OCI-LY7 (cell line): ENCODE measurements at regions not wholly inside any gene's neighbourhood (a gene's known extent, or its start where the extent isn't known, plus 50 kb on each side); places are given as distances from the start of the nearest gene placed in this dataset.

ENCODE experiments used
- BruUV-seq: library from RNA; stranded (reverse); fragments of 400-500 nt; replicated peaks from 2 replicates; lab custom pipeline; 2021; lab: Mats Ljungman, UMichigan
- CTCF ChIA-PET: fragments of 300-600 bp; sonication (Branson Sonifier 250); formaldehyde crosslinking; loops from one replicate; lab custom pipeline; 2022; ENCODE audit warnings: antibody characterized with exemption; ENCODE audit not compliant: unreplicated experiment; lab: Charles Lee
- POLR2A ChIA-PET: fragments of 300-600 bp; sonication (Branson Sonifier 250); formaldehyde crosslinking; loops from one replicate; lab custom pipeline; 2022; ENCODE audit warnings: antibody characterized with exemption; lab: Charles Lee
- DNase-seq: peaks from one replicate; pipeline ENCODE4 v3.0.0-alpha.2; 2015; ENCODE audit warnings: low spot score
- H2AFZ ChIP-seq: fragments of 200-600 bp; sonication (generic), shearing (Covaris generic); 2 replicates; pipeline ENCODE4 v1.6.1; 2014; ENCODE audit warnings: mild to moderate bottlenecking, antibody characterized with exemption, low read length, moderate library complexity
- H3K27ac ChIP-seq: fragments of 200-600 bp; sonication (generic); 2 replicates; pipeline ENCODE4 v1.5.1; 2014; ENCODE audit warnings: mixed run types, low read depth, mild to moderate bottlenecking, moderate library complexity, low read length, inconsistent platforms; ENCODE audit not compliant: poor library complexity, severe bottlenecking
- H3K36me3 ChIP-seq: fragments of 200-600 bp; sonication (generic); 2 replicates; pipeline ENCODE4 v1.6.1; 2014; ENCODE audit warnings: mild to moderate bottlenecking, antibody characterized with exemption, low read length, moderate library complexity, mixed read lengths; ENCODE audit not compliant: insufficient read depth
- H3K4me1 ChIP-seq: fragments of 200-600 bp; sonication (generic); 2 replicates; pipeline ENCODE4 v1.5.1; 2014; ENCODE audit warnings: mild to moderate bottlenecking, low read length; ENCODE audit not compliant: insufficient read depth, poor library complexity, severe bottlenecking
- H3K4me2 ChIP-seq: fragments of 200-600 bp; sonication (generic); 2 replicates; pipeline ENCODE4 v1.6.1; 2014; ENCODE audit warnings: mild to moderate bottlenecking, low read length
- H3K4me3 ChIP-seq: fragments of 200-600 bp; sonication (generic); 2 replicates; pipeline ENCODE4 v1.5.1; 2014; ENCODE audit warnings: mild to moderate bottlenecking, low read depth, low read length; ENCODE audit not compliant: poor library complexity, severe bottlenecking
- H3K79me2 ChIP-seq: fragments of 200-600 bp; sonication (generic); 2 replicates; pipeline ENCODE4 v1.6.1; 2016; ENCODE audit warnings: low read depth, mild to moderate bottlenecking, low read length, moderate library complexity, mixed read lengths; ENCODE audit not compliant: insufficient read depth
- H3K9me2 ChIP-seq: fragments of 200-600 bp; sonication (generic); 2 replicates; pipeline ENCODE4 v1.6.1; 2016; ENCODE audit warnings: mild to moderate bottlenecking, low read length, mixed read lengths; ENCODE audit not compliant: insufficient read depth
- H3K9me3 ChIP-seq: fragments of 200-600 bp; sonication (generic); 2 replicates; pipeline ENCODE4 v1.6.1; 2014; ENCODE audit warnings: mild to moderate bottlenecking, mixed run types, low read length, mixed read lengths
- H4K20me1 ChIP-seq: fragments of 200-600 bp; sonication (generic); 2 replicates; pipeline ENCODE4 v1.6.1; 2014; ENCODE audit warnings: mild to moderate bottlenecking, antibody characterized with exemption, low read length, moderate library complexity, mixed read lengths; ENCODE audit not compliant: insufficient read depth
- EZH2phosphoT487 ChIP-seq: fragments of 200-600 bp; sonication (generic); IDR thresholded peaks from 2 replicates; pipeline ENCODE4 v1.6.1; 2018; ENCODE audit warnings: low read depth, borderline replicate concordance, mild to moderate bottlenecking, mixed run types, antibody characterized with exemption, low read length, moderate library complexity, mixed read lengths
- intact Hi-C: fragments of 100-400 bp; cut with micrococcal nuclease; formaldehyde crosslinking; loops from one replicate; pipeline ENCODE4 v1.10.0; 2022; ENCODE audit not compliant: unreplicated experiment
- TF ChIP-seq, protein P1 (sequence below): fragments of 200-600 bp; sonication (generic); conservative IDR thresholded peaks from 2 replicates; pipeline ENCODE4 v1.5.1; 2014; ENCODE audit warnings: mild to moderate bottlenecking, antibody characterized with exemption, low read length, moderate library complexity, mixed read lengths

DNA sequence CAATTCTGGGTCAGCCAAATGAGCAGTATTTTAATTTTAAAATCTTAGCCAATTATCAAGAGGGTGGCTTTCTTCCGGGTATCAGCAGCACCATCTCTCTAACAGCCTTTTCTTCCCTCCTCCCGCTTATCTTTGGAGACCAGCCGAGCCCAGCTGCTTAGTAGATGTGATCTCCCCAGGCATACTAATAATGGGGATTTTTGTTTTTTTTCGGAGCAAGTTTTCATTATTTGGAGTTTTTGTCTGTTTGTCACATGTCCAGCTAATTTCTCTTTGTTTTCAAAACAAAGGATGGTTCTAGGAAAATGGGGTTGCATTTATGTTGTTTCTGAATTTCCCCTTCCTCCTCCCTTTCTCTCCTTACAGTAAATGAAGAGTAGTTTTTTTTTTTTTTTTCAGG is 170.5 kb upstream of the MPHOSPH6 start:
- TF ChIP-seq, protein P1, sequence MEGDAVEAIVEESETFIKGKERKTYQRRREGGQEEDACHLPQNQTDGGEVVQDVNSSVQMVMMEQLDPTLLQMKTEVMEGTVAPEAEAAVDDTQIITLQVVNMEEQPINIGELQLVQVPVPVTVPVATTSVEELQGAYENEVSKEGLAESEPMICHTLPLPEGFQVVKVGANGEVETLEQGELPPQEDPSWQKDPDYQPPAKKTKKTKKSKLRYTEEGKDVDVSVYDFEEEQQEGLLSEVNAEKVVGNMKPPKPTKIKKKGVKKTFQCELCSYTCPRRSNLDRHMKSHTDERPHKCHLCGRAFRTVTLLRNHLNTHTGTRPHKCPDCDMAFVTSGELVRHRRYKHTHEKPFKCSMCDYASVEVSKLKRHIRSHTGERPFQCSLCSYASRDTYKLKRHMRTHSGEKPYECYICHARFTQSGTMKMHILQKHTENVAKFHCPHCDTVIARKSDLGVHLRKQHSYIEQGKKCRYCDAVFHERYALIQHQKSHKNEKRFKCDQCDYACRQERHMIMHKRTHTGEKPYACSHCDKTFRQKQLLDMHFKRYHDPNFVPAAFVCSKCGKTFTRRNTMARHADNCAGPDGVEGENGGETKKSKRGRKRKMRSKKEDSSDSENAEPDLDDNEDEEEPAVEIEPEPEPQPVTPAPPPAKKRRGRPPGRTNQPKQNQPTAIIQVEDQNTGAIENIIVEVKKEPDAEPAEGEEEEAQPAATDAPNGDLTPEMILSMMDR: no peak
- no peak for TF ChIP-seq EZH2phosphoT487
- ChIA-PET POLR2A (no interaction called here), CTCF (no interaction called here)
- Histone ChIP-seq H3K27ac (no peak overlapping the region), H3K4me3 (no peak overlapping the region), H3K4me1 (no peaks in the 10 kb centered on the region), H3K9me2 (no peaks in the 10 kb centered on the region), H3K4me2 (no peak overlapping the region), H2AFZ (no peak overlapping the region), H3K79me2 (no peaks in the 10 kb centered on the region), H4K20me1 (no peaks in the 10 kb centered on the region), H3K9me3 (no peaks in the 10 kb centered on the region), H3K36me3 (no peaks in the 10 kb centered on the region)
- no peak for DNase-seq
- intact Hi-C loops: no loop called here
- BruUV-seq: no TSS peak

- Histone ChIP-seq H3K9me2 (no peaks in the 10 kb centered on the region), H3K27ac (no peak overlapping the region), H2AFZ (no peak overlapping the region), H3K4me2 (no peak overlapping the region), H3K4me1 (no peaks in the 10 kb centered on the region), H3K79me2 (no peaks in the 10 kb centered on the region), H3K4me3 (no peak overlapping the region), H3K9me3 (no peaks in the 10 kb centered on the region), H4K20me1 (no peaks in the 10 kb centered on the region), H3K36me3 (no peaks in the 10 kb centered on the region)
- no TSS peak for BruUV-seq
- CTCF ChIA-PET: no interaction called here
- intact Hi-C loops: no loop called here
- POLR2A ChIA-PET: interaction anchor here (0.7 kb wide), 1 partner anchor 1452 kb away, joined by 3 read pairs; no protein-coding TSS in a partner anchor
- TF ChIP-seq EZH2phosphoT487: no peak
- TF ChIP-seq, protein P1: no peak
- no peak for DNase-seq
Observed at GRCh38 chr16:82337355-82337754, 167.3 kb upstream of the MPHOSPH6 start.

GRCh38 chr16:82331974-82332750 is 162.1 kb upstream of the MPHOSPH6 start:
- H3K4me2 ChIP-seq: no peak overlapping the region
- no peak for TF ChIP-seq EZH2phosphoT487
- TF ChIP-seq, protein P1: no peak
- H2AFZ ChIP-seq: no peak overlapping the region
- no peaks in the 10 kb centered on the region for H3K36me3 ChIP-seq
- H4K20me1 ChIP-seq: no peaks in the 10 kb centered on the region
- ChIA-PET POLR2A (no interaction called here), CTCF (no interaction called here)
- intact Hi-C loops: no loop called here
- H3K27ac ChIP-seq: no peak overlapping the region
- H3K9me2 ChIP-seq: no peaks in the 10 kb centered on the region
- no peaks in the 10 kb centered on the region for H3K79me2 ChIP-seq
- BruUV-seq: no TSS peak
- DNase-seq: no peak
- H3K4me1 ChIP-seq: no peaks in the 10 kb centered on the region
- H3K4me3 ChIP-seq: no peak overlapping the region
- H3K9me3 ChIP-seq: no peaks in the 10 kb centered on the region
